GM12878 (cell line): ENCODE measurements at regions not wholly inside any gene's neighbourhood (a gene's known extent, or its start where the extent isn't known, plus 50 kb on each side); places are given as distances from the start of the nearest gene placed in this dataset.

Source experiments
- CREB1 ChIP-seq: IDR thresholded peaks from 2 replicates; pipeline ENCODE4 v1.6.1; 2012; ENCODE audit warnings: low read depth, mild to moderate bottlenecking, inconsistent platforms
- PML ChIP-seq: IDR thresholded peaks from 2 replicates; pipeline ENCODE4 v1.6.1; 2012; ENCODE audit warnings: low read length, inconsistent platforms
- RBBP5 ChIP-seq: fragments of 200-600 bp; sonication (generic); conservative IDR thresholded peaks from 2 replicates; pipeline ENCODE4 v1.6.1; 2016
- SMARCA5 ChIP-seq: fragments of 450-650 bp; IDR thresholded peaks from 2 replicates; pipeline ENCODE4 v1.6.1; 2017; ENCODE audit warnings: mild to moderate bottlenecking
- ZBED1 ChIP-seq: IDR thresholded peaks from 2 replicates; pipeline ENCODE4 v1.6.1; 2016; ENCODE audit warnings: borderline replicate concordance
- ZNF24 ChIP-seq: fragments of 450-650 bp; IDR thresholded peaks from 2 replicates; pipeline ENCODE4 v1.6.1; 2017; ENCODE audit warnings: antibody characterized with exemption, mild to moderate bottlenecking
- TF ChIP-seq, protein P1 (sequence below): fragments of 450-650 bp; IDR thresholded peaks from 2 replicates; pipeline ENCODE4 v1.6.1; 2018; ENCODE audit warnings: borderline replicate concordance, mild to moderate bottlenecking; ENCODE audit not compliant: partially characterized antibody
- TF ChIP-seq, protein P2 (sequence below): fragments of 450-650 bp; IDR thresholded peaks from 2 replicates; pipeline ENCODE4 v1.6.1; 2016; ENCODE audit warnings: mild to moderate bottlenecking
- TF ChIP-seq, protein P3 (sequence below): IDR thresholded peaks from 2 replicates; pipeline ENCODE4 v1.6.1; 2011; ENCODE audit warnings: low read depth, low read length, improper control_type of control experiment, borderline replicate concordance

DNA sequence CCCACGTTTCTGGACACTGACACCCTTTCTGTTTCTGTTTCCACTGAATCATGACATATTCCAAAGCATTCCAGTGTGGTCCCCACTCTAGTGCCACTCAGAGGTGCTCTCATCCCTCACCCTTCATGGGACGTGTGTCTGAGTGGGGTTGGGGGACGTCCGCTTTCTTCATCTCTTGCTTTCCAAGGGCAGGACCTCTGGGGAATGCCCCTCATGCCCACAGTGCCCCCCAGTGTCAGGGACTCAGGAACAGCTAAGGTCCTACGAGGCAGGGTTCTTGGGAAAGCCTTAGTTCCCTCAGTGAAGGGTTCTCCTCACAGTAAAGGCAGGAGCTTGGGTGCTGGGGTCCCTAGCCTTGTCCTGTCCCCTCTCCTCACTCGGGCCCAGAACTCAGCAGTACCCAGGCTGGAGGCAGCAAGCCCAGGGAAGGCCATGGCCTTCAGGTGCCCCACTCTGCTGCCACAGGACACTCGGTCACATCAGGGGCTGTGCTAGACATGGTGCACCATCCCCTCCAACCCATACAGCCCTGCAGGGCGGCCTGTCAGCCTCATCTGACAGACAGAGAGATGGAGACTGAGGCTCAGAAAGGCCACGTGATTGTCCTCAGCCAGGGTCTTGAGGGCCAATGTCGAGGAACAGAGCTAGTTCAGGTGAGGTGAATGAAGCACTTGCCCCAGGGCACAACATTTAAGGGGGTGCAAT lies 261.0 kb downstream of the TLE3 start (continued):
- TF ChIP-seq, protein P1, sequence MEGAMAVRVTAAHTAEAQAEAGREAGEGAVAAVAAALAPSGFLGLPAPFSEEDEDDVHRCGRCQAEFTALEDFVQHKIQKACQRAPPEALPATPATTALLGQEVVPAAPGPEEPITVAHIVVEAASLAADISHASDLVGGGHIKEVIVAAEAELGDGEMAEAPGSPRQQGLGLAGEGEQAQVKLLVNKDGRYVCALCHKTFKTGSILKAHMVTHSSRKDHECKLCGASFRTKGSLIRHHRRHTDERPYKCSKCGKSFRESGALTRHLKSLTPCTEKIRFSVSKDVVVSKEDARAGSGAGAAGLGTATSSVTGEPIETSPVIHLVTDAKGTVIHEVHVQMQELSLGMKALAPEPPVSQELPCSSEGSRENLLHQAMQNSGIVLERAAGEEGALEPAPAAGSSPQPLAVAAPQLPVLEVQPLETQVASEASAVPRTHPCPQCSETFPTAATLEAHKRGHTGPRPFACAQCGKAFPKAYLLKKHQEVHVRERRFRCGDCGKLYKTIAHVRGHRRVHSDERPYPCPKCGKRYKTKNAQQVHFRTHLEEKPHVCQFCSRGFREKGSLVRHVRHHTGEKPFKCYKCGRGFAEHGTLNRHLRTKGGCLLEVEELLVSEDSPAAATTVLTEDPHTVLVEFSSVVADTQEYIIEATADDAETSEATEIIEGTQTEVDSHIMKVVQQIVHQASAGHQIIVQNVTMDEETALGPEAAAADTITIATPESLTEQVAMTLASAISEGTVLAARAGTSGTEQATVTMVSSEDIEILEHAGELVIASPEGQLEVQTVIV: no peak
- no peak for TF ChIP-seq ZNF24
- no peak for TF ChIP-seq RBBP5
- TF ChIP-seq SMARCA5: no peak
- TF ChIP-seq CREB1: no peak
- no peak for TF ChIP-seq PML
- TF ChIP-seq ZBED1: no peak
- TF ChIP-seq, protein P2, sequence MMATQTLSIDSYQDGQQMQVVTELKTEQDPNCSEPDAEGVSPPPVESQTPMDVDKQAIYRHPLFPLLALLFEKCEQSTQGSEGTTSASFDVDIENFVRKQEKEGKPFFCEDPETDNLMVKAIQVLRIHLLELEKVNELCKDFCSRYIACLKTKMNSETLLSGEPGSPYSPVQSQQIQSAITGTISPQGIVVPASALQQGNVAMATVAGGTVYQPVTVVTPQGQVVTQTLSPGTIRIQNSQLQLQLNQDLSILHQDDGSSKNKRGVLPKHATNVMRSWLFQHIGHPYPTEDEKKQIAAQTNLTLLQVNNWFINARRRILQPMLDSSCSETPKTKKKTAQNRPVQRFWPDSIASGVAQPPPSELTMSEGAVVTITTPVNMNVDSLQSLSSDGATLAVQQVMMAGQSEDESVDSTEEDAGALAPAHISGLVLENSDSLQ: no peak
- TF ChIP-seq, protein P3, sequence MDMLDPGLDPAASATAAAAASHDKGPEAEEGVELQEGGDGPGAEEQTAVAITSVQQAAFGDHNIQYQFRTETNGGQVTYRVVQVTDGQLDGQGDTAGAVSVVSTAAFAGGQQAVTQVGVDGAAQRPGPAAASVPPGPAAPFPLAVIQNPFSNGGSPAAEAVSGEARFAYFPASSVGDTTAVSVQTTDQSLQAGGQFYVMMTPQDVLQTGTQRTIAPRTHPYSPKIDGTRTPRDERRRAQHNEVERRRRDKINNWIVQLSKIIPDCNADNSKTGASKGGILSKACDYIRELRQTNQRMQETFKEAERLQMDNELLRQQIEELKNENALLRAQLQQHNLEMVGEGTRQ: no peak
